GM19238 (cell line): ENCODE measurements at regions not wholly inside any gene's neighbourhood (a gene's known extent, or its start where the extent isn't known, plus 50 kb on each side); places are given as distances from the start of the nearest gene placed in this dataset.
A peak's percentile ranks its signal among the peaks of the same experiment; 100 is the strongest.

Experiments
- DNase-seq: peaks from one replicate; pipeline ENCODE4 v3.0.0; 2011; ENCODE audit warnings: low spot score; ENCODE audit not compliant: insufficient read length

DNA sequence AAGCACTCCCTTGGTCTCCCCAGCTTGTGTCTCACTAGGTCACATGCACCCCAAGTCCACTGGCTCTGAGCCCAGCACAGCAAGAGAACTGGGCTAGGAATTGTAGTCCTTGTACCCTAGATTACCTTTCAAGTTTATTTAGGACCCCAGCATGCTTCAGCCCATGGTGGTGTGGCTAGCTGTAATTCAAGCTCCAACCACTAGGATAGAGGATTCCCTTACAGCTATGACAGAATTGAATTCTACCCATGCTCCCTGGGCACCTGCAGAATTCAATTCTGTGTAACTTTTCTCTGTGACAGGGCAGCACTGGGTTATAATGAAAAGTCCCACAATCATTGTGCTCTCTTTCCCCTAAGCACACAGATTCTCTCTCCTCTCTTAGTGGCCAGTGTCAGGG lies 253.8 kb upstream of the DMD start:
- DNase-seq: no peak

DNA sequence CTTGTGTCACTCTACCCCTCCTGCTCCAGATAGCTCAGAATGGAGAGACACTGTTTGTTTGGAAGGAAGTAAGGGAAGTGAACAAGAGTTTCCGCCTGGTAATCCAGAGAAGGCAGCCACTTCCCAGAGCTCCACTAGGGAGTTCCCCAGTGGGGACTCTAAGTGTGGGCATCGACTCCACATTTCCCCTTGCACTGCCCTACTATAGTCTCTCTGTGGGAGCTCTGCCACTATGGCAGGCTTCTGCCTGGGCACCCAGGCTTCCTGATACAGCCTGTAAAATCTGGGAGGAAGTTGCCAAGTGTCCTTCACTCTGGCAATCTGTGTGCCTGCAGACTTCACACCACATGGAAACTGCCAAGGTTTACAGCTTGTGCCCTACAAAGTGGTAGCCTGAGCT lies 245.8 kb upstream of the DMD start:
- DNase-seq: no peak

DNA sequence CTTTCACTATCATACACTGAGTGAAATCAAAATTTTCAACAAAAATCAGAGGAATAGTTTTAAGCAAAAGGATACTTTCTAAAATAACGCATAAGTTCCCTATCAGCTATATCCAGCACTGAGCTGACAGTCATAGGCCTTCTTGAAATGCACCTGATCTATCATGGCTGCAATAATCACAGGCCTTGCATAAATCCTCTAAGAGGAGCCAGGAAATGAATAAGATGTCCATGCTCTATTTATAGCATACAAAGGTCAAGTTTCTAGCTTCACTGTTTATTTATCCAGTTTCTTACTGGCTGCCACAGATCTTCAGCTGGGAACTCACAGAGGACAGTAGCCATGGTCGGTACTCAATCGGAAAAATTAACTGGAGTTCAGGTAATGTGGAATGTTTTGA lies 235.9 kb upstream of the DMD start:
- DNase-seq: no peak

DNA sequence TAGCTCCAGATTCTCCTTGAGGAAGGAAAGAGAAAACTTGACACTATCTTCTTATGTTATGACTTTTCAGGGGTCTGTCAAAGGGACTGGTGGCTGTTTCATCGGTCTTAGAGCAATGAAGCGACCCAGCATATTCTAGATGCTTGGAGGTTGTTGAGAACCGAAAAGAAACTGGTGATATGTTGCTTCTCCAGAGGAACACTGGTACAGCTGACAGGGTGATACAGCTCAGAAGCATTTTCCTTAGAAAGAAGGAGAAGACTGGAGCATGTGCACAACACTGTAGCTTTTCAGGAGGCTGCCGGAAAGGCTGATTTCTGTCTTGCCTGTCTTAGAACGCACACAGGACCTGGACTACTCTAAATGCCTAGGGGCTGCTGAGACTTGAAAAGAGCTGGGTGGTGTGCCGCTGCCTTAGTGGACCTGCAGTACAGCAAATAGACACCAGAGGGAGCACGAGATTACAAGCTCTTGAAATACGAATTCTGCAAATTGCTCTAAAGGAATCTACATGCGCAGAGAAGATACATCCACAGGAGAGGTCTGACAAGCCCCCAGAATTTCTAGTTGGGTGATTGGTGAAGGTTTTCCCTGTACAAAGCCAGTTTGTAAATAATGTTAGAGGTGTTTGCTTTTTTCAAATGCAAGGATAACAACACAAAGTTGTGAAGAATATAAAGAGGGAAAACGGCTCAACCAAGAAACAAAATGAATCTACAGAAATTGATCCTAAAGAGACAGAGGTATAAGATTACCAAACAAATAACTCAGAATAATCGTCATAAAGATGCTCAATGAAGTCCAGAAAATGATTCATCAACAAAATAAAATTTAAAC lies 223.1 kb upstream of the DMD start:
- peak; percentile 2 for DNase-seq

DNA sequence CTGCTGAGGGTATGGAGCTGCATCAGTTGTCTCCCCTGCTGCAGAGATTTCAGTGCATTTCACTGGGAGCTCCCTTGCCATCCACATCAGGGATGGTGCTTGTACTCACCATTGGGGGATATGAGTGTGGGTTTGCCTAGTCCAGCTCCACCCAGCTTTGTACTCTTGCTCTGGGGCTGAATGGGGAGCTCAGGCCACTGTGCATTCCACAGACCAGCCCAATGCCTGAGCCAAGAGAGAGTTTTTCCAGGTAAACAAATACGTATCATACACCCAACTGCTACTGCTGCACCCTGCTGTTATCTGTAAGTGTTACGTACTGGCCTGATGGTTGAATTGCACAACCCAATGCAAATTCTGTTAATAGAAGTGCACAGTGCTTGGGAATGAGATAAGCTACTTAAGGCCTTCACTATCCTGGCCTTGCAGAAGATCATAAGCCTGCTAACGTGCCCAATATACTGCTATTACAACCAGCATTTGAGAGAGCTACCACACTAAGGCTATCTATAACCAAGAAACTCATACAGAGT lies 205.0 kb upstream of the DMD start:
- DNase-seq: no peak

GRCh38 chrX:33415459-33415858 lies 204.1 kb upstream of the DMD start:
- no peak for DNase-seq

DNA sequence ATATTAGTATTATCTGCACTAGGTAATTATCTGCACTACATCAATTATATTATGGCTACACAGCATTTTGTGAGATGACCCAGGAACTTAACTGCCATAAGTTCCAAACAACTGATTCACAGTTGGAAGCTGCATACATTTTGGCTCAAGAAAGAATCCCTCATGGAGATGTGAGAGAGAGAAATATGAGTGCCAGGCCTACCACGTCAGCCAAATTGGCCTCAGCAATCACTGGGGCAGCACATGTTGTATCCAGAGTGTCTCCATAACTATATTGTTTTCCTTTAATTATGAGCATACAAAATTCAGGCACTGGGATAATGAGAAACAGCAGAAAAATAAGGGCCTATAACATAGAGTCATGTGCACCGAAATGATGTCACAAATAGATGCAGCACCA lies 174.2 kb upstream of the DMD start:
- no peak for DNase-seq

- no peak for DNase-seq
These were observed 168.5 kb upstream of the DMD start for GRCh38 chrX:33379839-33380238.

GRCh38 chrX:33357606-33358005 lies 146.3 kb upstream of the DMD start:
- no peak for DNase-seq

GRCh38 chrX:33339219-33339618 lies 127.9 kb upstream of the DMD start:
- no peak for DNase-seq

- DNase-seq: no peak
These were observed 125.4 kb upstream of the DMD start for GRCh38 chrX:33336783-33337182.

GRCh38 chrX:33333271-33333670 lies 121.9 kb upstream of the DMD start:
- DNase-seq: no peak

GRCh38 chrX:33330798-33331197 lies 119.4 kb upstream of the DMD start:
- DNase-seq: no peak

DNA sequence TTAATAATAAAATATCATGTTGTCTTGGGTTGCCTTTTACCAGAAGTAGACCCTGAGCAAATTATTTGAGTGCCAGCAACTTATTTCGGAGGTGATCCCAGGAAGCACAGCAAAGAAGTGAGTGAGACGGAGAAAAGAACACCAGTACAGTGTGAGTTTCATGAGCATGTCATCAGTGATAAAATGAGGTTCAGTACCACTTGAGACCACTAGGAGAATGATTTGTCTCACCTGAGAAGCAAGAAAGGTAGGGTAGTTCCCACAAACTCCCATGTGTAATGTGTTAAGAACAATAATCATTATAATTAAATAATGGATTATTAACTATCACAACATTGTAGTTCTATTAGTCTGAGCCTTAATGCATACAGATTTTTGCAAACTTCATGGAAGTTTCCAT lies 112.8 kb upstream of the DMD start:
- no peak for DNase-seq

DNA sequence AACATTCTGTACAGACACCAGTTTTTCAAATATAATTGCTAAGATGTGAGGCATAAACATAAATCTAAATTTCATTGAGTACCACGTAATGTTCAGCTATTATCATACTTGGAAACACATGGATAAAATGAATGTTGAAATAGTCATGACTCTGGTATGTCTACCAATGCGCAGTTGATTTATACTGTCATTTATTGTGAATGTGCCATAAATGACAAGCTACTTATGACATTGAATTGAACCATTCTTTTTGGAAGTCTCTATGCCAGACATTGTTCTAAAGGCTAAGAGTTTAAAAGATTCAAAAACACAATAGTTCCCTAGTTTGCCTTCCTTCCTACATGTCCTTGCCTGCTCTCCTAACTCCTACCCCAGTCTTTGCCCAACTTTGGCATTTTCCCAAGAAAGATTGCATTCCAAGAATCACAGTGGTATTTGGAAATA lies 96.6 kb upstream of the DMD start:
- DNase-seq: no peak

GRCh38 chrX:33298622-33299021 lies 87.3 kb upstream of the DMD start:
- DNase-seq: no peak

GRCh38 chrX:33285550-33285949 lies 74.2 kb upstream of the DMD start:
- DNase-seq: no peak

- no peak for DNase-seq
These were observed 65.7 kb upstream of the DMD start for GRCh38 chrX:33277046-33277445.

DNA sequence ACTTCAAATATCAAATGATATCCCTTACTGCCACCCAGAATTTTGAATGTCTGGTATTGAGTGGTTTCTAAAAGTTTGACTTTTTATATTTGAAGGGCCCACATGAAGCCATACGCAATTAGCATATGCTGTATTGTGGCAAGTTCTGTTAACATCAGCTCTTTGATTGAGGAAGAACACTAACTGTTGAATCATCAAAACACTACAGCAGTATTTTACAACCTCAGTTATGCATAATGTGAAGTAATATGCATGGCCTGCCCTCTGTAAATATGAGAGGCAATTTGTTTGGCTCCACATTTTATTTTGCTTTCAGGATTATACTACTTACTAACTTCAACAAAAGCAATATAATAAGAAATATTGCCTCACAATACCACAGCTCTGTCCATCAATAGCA lies 62.2 kb upstream of the DMD start:
- DNase-seq: no peak

DNA sequence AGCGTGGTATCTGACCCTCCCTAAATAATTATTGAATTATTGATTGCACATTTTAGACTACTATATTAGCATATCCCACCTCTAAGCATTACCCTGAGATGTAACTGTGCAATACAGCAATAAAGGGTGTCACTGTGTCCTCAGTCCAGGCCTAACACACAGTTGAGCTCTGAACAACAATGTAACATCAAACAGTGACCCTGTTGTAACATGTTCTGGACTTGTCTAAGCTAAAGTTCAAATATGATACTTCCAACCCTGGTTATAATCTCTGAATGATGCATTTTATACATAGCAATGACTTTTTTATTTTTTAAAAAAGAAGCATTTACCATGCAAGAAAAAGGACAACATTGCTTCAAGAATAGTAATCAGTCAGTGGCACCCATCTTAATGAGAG lies 61.6 kb upstream of the DMD start:
- no peak for DNase-seq
